SU-DHL-6 (cell line): ENCODE measurements at regions not wholly inside any gene's neighbourhood (a gene's known extent, or its start where the extent isn't known, plus 50 kb on each side); places are given as distances from the start of the nearest gene placed in this dataset.
"Not testable (repeated sequence)": the region's sequence is repeated elsewhere in the genome, so short reads cannot be mapped to it uniquely, and the experiment has no call there.

Experiments
- H2AFZ ChIP-seq: fragments of 200-600 bp; sonication (generic); 2 replicates; pipeline ENCODE4 v1.6.1; 2014; ENCODE audit warnings: low read depth, mild to moderate bottlenecking, moderate library complexity, mixed read lengths, antibody characterized with exemption, low read length; ENCODE audit not compliant: severe bottlenecking
- H3F3A ChIP-seq: fragments of 200-600 bp; shearing (Covaris generic); 2 replicates; pipeline ENCODE4 v1.6.0; 2016; ENCODE audit warnings: antibody characterized with exemption, mild to moderate bottlenecking; ENCODE audit not compliant: insufficient read depth
- H3K27ac ChIP-seq: fragments of 200-600 bp; sonication (generic); 2 replicates; pipeline ENCODE4 v1.5.1; 2016; ENCODE audit warnings: low read depth, mild to moderate bottlenecking, low read length, moderate library complexity, mixed read lengths
- H3K27me3 ChIP-seq: fragments of 200-600 bp; sonication (generic), shearing (Covaris generic); 2 replicates; pipeline ENCODE4 v1.6.0; 2014; ENCODE audit warnings: mild to moderate bottlenecking, low read length
- H3K36me3 ChIP-seq: fragments of 200-600 bp; sonication (generic); 2 replicates; pipeline ENCODE4 v1.6.1; 2014; ENCODE audit warnings: mild to moderate bottlenecking, low read length, mixed read lengths
- H3K4me2 ChIP-seq: fragments of 300-600, 200-600 bp; shearing (Covaris generic), sonication (generic); 2 replicates; pipeline ENCODE4 v1.6.0; 2014; ENCODE audit warnings: low read length, low read depth, mild to moderate bottlenecking; ENCODE audit not compliant: poor library complexity, severe bottlenecking
- H3K4me3 ChIP-seq: fragments of 200-600 bp; sonication (generic); 2 replicates; pipeline ENCODE4 v1.5.1; 2014; ENCODE audit warnings: antibody characterized with exemption, low read length, mild to moderate bottlenecking, mixed read lengths; ENCODE audit not compliant: insufficient read depth, poor library complexity, severe bottlenecking
- H3K79me2 ChIP-seq: fragments of 200-600 bp; sonication (generic); 2 replicates; pipeline ENCODE4 v1.6.1; 2014; ENCODE audit warnings: mild to moderate bottlenecking, low read length, moderate library complexity; ENCODE audit not compliant: insufficient read depth
- H3K9ac ChIP-seq: fragments of 200-600 bp; sonication (generic); 2 replicates; pipeline ENCODE4 v1.7.0; 2014; ENCODE audit warnings: mild to moderate bottlenecking, low read length
- H3K9me2 ChIP-seq: fragments of 200-600 bp; sonication (generic); replicated peaks from 2 replicates; pipeline ENCODE4 v1.6.1; 2014; ENCODE audit warnings: low read length; ENCODE audit not compliant: insufficient read depth
- H3K9me3 ChIP-seq: fragments of 200-600 bp; sonication (generic); 2 replicates; pipeline ENCODE4 v1.6.1; 2014; ENCODE audit warnings: low read length, mixed read lengths; ENCODE audit not compliant: insufficient read depth
- H4K20me1 ChIP-seq: fragments of 200-600 bp; sonication (generic); 2 replicates; pipeline ENCODE4 v1.6.1; 2014; ENCODE audit warnings: low read depth, mild to moderate bottlenecking, antibody characterized with exemption, low read length, moderate library complexity, mixed read lengths
- EZH2phosphoT487 ChIP-seq: fragments of 200-600 bp; sonication (generic), shearing (Covaris generic); conservative IDR thresholded peaks from 2 replicates; pipeline ENCODE4 v1.6.1; 2018; ENCODE audit warnings: mild to moderate bottlenecking, antibody characterized with exemption, low read length, moderate library complexity, mixed read lengths
- TF ChIP-seq, protein P1 (sequence below): fragments of 200-600 bp; sonication (generic); IDR thresholded peaks from one replicate; pipeline ENCODE4 v1.5.1; 2017; ENCODE audit warnings: antibody characterized with exemption, mild to moderate bottlenecking, low read length, moderate library complexity; ENCODE audit not compliant: insufficient read depth, poor library complexity, severe bottlenecking

DNA sequence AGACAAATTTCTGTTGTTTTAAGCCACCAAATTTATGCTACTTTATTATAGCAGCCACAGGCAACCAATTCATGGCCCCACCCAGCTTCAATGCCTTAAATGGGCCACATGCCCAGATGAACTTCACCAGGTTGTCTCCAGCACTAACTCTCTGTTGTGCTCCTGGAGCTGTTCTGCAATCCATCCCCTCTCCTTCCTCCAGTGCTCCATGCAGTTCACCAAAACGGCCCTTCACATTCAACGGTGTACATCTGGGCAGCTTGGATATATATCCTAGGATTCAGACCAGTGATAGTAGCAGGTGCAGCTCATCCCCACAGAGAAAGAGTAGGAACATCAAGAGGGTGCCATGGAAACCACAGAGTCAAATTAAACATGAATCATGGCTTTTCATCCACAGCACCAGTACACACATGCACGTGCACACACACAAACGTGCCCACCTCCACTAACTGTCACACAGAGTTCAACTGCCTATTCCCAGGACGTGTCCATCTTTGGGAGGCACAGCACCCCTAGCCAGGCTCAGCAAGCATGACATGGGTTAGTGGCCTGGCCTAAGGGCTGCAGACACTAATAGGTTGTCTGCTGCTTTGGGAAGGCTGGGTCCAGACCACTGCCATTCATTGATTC is 134.5 kb downstream of the MED10 start:
- no peaks in the 10 kb centered on the region for H3K36me3 ChIP-seq
- no peaks in the 10 kb centered on the region for H3K9me3 ChIP-seq
- no peak for TF ChIP-seq EZH2phosphoT487
- TF ChIP-seq, protein P1, sequence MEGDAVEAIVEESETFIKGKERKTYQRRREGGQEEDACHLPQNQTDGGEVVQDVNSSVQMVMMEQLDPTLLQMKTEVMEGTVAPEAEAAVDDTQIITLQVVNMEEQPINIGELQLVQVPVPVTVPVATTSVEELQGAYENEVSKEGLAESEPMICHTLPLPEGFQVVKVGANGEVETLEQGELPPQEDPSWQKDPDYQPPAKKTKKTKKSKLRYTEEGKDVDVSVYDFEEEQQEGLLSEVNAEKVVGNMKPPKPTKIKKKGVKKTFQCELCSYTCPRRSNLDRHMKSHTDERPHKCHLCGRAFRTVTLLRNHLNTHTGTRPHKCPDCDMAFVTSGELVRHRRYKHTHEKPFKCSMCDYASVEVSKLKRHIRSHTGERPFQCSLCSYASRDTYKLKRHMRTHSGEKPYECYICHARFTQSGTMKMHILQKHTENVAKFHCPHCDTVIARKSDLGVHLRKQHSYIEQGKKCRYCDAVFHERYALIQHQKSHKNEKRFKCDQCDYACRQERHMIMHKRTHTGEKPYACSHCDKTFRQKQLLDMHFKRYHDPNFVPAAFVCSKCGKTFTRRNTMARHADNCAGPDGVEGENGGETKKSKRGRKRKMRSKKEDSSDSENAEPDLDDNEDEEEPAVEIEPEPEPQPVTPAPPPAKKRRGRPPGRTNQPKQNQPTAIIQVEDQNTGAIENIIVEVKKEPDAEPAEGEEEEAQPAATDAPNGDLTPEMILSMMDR, result no peak
- no peak overlapping the region for H3K4me2 ChIP-seq
- no peak overlapping the region for H3K4me3 ChIP-seq
- no peaks in the 10 kb centered on the region for H4K20me1 ChIP-seq
- no peaks in the 10 kb centered on the region for H3F3A ChIP-seq
- no peaks in the 10 kb centered on the region for H3K9me2 ChIP-seq
- H3K27ac ChIP-seq, result no peak overlapping the region
- no peaks in the 10 kb centered on the region for H3K79me2 ChIP-seq
- no peaks in the 10 kb centered on the region for H3K27me3 ChIP-seq
- H2AFZ ChIP-seq, result no peak overlapping the region
- no peak overlapping the region for H3K9ac ChIP-seq

DNA sequence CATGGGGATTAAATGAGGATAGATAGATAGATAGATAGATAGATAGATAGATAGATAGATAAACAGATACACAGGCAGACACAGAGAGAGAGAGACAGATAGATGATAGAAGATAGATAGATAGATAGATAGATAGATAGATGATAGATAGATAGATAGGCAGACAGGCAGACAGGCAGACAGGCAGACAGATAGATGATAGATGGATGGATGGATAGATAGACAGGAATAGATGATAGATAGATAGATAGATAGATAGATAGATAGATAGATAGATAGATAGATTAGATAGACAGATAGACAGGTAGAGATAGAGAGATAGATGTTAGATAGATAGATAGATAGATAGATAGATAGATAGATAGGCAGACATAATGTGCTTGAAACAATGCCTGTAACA is 137.3 kb downstream of the MED10 start:
- H3K9ac ChIP-seq, H3K27ac ChIP-seq, H3K4me2 ChIP-seq, H3K36me3 ChIP-seq, H3F3A ChIP-seq, H4K20me1 ChIP-seq, H2AFZ ChIP-seq, H3K9me2 ChIP-seq, H3K79me2 ChIP-seq, H3K27me3 ChIP-seq, H3K9me3 ChIP-seq, H3K4me3 ChIP-seq: not testable (repeated sequence)

DNA sequence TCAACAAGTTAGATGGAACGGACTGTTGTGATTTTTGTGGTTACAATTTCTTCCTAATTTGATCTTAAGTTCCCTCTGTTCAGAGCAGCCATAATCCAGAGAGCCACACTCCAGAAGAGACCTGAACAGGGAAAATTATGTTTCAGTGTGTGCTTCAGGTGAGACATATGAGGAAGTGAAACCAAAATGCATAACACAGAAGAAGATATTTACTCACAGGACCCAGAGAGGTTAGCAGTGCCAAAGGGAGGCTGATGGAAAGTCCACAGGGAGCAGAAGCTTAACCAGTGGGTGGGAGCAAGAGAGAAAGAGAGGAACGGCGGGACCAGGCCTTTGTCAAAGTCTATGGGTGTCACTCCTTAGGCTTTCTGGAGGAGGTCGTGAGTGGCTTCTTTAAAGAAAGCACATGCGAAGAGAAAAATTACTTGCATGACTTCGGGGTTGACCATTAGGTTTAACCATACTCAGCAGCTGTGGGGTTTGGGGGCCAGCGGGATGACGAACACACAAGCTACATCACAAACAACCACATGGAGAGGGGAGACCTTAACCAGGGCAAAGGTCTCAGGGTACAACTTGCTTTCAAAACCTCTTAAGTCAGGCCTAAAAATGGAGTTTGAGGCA is 141.4 kb downstream of the MED10 start:
- Histone ChIP-seq H2AFZ (no peak overlapping the region), H3K27ac (no peak overlapping the region), H3K4me3 (no peak overlapping the region), H3K36me3 (no peaks in the 10 kb centered on the region), H3K9me2 (no peaks in the 10 kb centered on the region), H4K20me1 (no peaks in the 10 kb centered on the region), H3K27me3 (no peaks in the 10 kb centered on the region), H3K9me3 (no peaks in the 10 kb centered on the region), H3K79me2 (no peaks in the 10 kb centered on the region), H3K4me2 (no peak overlapping the region), H3F3A (no peaks in the 10 kb centered on the region), H3K9ac (no peak overlapping the region)
- no peak for TF ChIP-seq EZH2phosphoT487
- TF ChIP-seq, protein P1, result no peak

DNA sequence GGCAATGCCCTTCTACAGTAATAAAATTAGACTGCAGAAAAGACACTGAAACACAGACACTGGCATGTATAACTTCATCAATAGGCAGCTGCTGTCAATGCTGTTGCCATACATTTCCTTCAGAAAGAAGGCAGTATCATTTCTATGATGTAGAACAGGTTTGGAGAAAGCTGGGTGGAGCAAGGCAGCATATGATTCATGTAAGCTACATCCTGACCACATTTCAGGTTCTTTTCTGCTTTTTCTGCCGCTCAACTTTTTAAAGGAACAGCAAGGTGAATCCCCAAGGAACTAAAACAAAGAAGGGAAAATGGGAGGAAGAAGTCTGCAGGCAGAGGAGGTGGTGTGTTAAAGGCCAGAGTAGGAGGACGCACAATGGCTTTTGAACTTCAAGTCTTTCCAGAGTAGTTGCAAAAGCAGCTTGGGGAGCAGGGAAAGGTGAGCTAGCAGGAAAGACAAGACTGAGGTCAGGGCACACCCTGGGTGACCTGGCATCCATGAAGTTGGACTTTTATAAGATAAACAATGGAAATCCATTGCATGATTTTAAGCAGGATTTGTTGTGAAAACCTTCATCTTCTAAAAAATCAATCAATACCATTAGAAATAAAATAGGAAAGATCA is 142.1 kb downstream of the MED10 start:
- Histone ChIP-seq H3K9me2 (no peaks in the 10 kb centered on the region), H3K4me3 (no peak overlapping the region), H3K9me3 (no peaks in the 10 kb centered on the region), H3K36me3 (no peaks in the 10 kb centered on the region), H2AFZ (no peak overlapping the region), H3K27me3 (no peaks in the 10 kb centered on the region), H3K79me2 (no peaks in the 10 kb centered on the region), H3F3A (no peaks in the 10 kb centered on the region), H4K20me1 (no peaks in the 10 kb centered on the region), H3K9ac (no peak overlapping the region), H3K4me2 (no peak overlapping the region), H3K27ac (no peak overlapping the region)
- TF ChIP-seq, protein P1, result no peak
- no peak for TF ChIP-seq EZH2phosphoT487
